ENCODE measurements at regions not wholly inside any gene's neighbourhood (a gene's known extent, or its start where the extent isn't known, plus 50 kb on each side); places are given as distances from the start of the nearest gene placed in this dataset.

DNA sequence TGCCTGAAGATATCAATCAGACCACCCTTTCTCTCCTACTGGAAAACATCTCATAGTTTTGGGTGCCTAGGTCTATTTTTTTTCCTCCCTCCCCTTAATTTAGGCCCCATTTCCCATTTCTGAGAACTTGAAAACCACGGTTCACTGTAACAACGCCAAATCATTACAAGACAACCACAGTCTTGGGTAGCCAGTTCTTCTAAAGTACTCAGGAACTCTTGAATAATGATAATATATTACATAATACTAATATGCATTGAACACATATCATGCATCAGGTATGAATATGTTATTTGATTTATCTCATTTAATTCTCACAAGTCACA, 185.1 kb upstream of the ADO start:
- TF ChIP-seq, protein P1, sequence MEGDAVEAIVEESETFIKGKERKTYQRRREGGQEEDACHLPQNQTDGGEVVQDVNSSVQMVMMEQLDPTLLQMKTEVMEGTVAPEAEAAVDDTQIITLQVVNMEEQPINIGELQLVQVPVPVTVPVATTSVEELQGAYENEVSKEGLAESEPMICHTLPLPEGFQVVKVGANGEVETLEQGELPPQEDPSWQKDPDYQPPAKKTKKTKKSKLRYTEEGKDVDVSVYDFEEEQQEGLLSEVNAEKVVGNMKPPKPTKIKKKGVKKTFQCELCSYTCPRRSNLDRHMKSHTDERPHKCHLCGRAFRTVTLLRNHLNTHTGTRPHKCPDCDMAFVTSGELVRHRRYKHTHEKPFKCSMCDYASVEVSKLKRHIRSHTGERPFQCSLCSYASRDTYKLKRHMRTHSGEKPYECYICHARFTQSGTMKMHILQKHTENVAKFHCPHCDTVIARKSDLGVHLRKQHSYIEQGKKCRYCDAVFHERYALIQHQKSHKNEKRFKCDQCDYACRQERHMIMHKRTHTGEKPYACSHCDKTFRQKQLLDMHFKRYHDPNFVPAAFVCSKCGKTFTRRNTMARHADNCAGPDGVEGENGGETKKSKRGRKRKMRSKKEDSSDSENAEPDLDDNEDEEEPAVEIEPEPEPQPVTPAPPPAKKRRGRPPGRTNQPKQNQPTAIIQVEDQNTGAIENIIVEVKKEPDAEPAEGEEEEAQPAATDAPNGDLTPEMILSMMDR (IDR thresholded peaks at IDR 0.05), result no peak
- no peak for TF ChIP-seq POLR2A (IDR thresholded peaks at IDR 0.05)

All from testis (tissue), 2 donors.